Ishikawa (cell line): ENCODE measurements at regions not wholly inside any gene's neighbourhood (a gene's known extent, or its start where the extent isn't known, plus 50 kb on each side); places are given as distances from the start of the nearest gene placed in this dataset.

Experiments
- CEBPB ChIP-seq: IDR thresholded peaks from 2 replicates; pipeline ENCODE4 v1.6.1; 2012
- CREB1 ChIP-seq: IDR thresholded peaks from 2 replicates; pipeline ENCODE4 v1.6.1; 2012; ENCODE audit warnings: low read depth
- EGR1 ChIP-seq: IDR thresholded peaks from 2 replicates; pipeline ENCODE4 v1.6.1; 2012
- EP300 ChIP-seq: IDR thresholded peaks from 2 replicates; pipeline ENCODE4 v1.6.1; 2012; ENCODE audit warnings: borderline replicate concordance
- FOXM1 ChIP-seq: IDR thresholded peaks from 2 replicates; pipeline ENCODE4 v1.6.1; 2012; ENCODE audit warnings: low read depth, borderline replicate concordance
- NFIC ChIP-seq: IDR thresholded peaks from 2 replicates; pipeline ENCODE4 v1.6.1; 2012
- RAD21 ChIP-seq: IDR thresholded peaks from 2 replicates; pipeline ENCODE4 v1.6.1; 2012; ENCODE audit warnings: low read depth
- TAF1 ChIP-seq: IDR thresholded peaks from 2 replicates; pipeline ENCODE4 v1.6.1; 2012; ENCODE audit warnings: low read depth, mild to moderate bottlenecking
- TCF12 ChIP-seq: IDR thresholded peaks from 2 replicates; pipeline ENCODE4 v1.6.1; 2012; ENCODE audit warnings: low read depth
- TEAD4 ChIP-seq: IDR thresholded peaks from 2 replicates; pipeline ENCODE4 v1.6.1; 2012
- YY1 ChIP-seq: IDR thresholded peaks from 2 replicates; pipeline ENCODE4 v1.6.1; 2012; ENCODE audit warnings: low read depth
- ZBTB7A ChIP-seq: IDR thresholded peaks from 2 replicates; pipeline ENCODE4 v1.6.1; 2012; ENCODE audit warnings: low read depth
- TF ChIP-seq, protein P1 (sequence below): IDR thresholded peaks from 2 replicates; pipeline ENCODE4 v1.6.1; 2012; ENCODE audit warnings: low read depth, mild to moderate bottlenecking
- TF ChIP-seq, protein P2 (sequence below): IDR thresholded peaks from 2 replicates; pipeline ENCODE4 v1.6.1; 2012
- TF ChIP-seq, protein P3 (sequence below): IDR thresholded peaks from 2 replicates; pipeline ENCODE4 v1.6.1; 2012

DNA sequence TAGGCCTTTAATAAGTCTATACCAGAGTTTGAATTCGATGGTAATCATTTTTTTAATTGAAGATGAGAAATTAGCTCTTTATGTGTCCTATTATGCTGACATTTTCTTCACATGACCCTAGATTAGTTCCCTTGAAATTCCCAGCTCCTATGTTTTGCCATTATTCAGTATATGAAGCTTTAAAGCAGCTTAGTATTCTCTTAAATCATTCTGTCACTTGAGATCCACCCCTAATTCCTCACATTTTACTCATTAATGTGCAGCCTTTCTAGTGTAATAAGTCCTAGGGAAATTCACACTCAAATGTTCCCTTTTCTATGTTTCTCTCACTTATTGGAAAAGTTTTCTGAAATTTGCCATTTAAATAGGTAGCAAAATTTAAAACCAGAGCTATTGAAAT, 704.5 kb upstream of the B3GALT2 start:
- TF ChIP-seq RAD21 (no peak), TCF12 (no peak), EGR1 (no peak)
- TF ChIP-seq, protein P1, sequence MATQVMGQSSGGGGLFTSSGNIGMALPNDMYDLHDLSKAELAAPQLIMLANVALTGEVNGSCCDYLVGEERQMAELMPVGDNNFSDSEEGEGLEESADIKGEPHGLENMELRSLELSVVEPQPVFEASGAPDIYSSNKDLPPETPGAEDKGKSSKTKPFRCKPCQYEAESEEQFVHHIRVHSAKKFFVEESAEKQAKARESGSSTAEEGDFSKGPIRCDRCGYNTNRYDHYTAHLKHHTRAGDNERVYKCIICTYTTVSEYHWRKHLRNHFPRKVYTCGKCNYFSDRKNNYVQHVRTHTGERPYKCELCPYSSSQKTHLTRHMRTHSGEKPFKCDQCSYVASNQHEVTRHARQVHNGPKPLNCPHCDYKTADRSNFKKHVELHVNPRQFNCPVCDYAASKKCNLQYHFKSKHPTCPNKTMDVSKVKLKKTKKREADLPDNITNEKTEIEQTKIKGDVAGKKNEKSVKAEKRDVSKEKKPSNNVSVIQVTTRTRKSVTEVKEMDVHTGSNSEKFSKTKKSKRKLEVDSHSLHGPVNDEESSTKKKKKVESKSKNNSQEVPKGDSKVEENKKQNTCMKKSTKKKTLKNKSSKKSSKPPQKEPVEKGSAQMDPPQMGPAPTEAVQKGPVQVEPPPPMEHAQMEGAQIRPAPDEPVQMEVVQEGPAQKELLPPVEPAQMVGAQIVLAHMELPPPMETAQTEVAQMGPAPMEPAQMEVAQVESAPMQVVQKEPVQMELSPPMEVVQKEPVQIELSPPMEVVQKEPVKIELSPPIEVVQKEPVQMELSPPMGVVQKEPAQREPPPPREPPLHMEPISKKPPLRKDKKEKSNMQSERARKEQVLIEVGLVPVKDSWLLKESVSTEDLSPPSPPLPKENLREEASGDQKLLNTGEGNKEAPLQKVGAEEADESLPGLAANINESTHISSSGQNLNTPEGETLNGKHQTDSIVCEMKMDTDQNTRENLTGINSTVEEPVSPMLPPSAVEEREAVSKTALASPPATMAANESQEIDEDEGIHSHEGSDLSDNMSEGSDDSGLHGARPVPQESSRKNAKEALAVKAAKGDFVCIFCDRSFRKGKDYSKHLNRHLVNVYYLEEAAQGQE, result no peak

DNA sequence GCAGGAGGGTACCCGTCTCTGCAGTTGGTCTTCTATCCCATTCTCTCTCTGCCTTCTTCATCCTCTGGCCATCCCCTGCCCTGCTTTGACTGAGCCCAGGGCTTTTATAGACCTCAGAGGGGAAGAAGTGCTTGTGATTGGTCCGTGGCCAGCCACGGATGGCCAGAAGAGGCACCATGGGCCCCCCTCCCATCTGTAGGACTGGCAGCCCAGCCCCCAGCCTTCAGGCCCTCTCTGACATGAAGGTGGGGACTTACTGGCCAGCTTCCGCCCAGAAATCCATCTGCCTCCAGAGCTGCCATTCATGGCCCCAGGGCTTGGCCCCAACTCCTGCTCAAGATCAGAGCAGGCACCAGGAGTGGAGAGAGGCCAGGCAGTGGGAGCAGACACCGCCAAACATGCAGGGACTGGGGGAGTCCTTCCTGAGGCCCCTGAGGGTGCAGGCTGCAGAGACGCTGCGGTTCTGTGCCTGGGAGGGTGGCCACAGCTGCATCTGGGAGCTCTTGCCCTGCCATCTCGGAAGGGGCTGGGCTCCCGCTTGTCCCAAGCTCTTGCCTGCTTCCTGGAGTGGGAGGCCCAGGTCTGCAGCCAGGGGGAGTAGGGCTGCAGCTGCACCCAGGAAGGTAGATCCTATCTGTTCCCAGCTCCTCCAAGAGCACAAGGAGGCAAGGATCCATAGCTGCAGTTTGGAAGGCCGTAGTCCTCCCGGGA, 698.6 kb upstream of the B3GALT2 start:
- TF ChIP-seq RAD21, result no peak
- TF ChIP-seq TAF1, result no peak
- TF ChIP-seq CEBPB, result no peak
- TF ChIP-seq, protein P2, sequence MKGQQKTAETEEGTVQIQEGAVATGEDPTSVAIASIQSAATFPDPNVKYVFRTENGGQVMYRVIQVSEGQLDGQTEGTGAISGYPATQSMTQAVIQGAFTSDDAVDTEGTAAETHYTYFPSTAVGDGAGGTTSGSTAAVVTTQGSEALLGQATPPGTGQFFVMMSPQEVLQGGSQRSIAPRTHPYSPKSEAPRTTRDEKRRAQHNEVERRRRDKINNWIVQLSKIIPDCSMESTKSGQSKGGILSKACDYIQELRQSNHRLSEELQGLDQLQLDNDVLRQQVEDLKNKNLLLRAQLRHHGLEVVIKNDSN, result no peak
- TF ChIP-seq EP300, result no peak
- TF ChIP-seq, protein P1, result no peak
- no peak for TF ChIP-seq TEAD4
- no peak for TF ChIP-seq TCF12
- TF ChIP-seq EGR1, result no peak
- TF ChIP-seq, protein P3, sequence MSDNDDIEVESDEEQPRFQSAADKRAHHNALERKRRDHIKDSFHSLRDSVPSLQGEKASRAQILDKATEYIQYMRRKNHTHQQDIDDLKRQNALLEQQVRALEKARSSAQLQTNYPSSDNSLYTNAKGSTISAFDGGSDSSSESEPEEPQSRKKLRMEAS, result no peak
- no peak for TF ChIP-seq ZBTB7A
- TF ChIP-seq CREB1, result no peak
- TF ChIP-seq NFIC, result no peak

DNA sequence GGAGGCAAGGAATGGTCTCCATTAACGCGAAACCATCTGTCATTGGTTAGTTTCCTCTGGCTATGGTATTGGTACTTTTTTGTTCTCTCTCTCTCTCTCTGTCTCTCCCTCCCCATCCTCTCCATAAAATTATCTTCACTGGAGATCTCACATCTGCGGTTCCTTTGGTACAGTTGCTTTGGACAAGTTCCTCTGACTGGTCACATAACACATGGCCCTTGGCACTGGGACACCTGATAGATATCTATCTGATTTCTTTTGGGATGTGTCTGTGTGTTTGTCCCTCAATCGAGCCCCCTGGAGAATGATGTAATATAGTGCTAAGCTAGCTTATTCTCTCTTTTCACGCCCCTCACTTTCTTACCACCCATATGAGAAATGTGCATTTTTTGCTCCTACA, 682.0 kb upstream of the B3GALT2 start:
- TF ChIP-seq TAF1 (no peak), EP300 (no peak), CEBPB (no peak), TCF12 (no peak), ZBTB7A (no peak), CREB1 (no peak), TEAD4 (no peak), RAD21 (no peak), EGR1 (no peak), NFIC (no peak), YY1 (no peak), FOXM1 (no peak)
- TF ChIP-seq, protein P1, result no peak
- TF ChIP-seq, protein P2, result no peak
- TF ChIP-seq, protein P3, result no peak

DNA sequence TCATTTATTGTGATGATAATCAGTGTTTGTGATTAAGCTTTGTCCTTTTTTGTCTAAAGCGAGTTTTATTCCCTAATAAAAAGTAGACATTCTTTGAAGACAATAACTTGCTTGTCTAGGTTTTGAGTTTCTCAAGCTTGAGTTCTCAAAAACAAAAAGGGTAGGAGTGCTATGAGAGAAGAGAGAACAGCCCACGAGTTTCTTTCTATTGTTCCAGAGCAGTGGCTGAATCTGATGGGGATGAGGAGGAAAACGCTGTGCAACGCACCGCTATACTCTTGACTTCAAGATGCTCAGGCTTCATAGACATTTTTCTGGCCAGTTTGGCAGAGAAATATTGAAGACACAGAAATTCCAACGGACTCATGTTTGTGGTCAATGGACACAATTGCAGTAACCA, 669.8 kb upstream of the B3GALT2 start:
- TF ChIP-seq CREB1 (no peak), FOXM1 (no peak), EP300 (no peak), RAD21 (no peak), TEAD4 (no peak), YY1 (no peak), TCF12 (no peak), EGR1 (no peak), CEBPB (no peak), NFIC (no peak), TAF1 (no peak), ZBTB7A (no peak)
- TF ChIP-seq, protein P2, result no peak
- TF ChIP-seq, protein P1, result no peak
- TF ChIP-seq, protein P3, result no peak
